Mesendoderm (in vitro differentiated cells): ENCODE measurements at regions not wholly inside any gene's neighbourhood (a gene's known extent, or its start where the extent isn't known, plus 50 kb on each side); places are given as distances from the start of the nearest gene placed in this dataset.

ENCODE experiments used
- DNase-seq: peaks from one replicate; pipeline ENCODE4 v3.0.0; 2013
- H2AK5ac ChIP-seq: 2 replicates; pipeline ENCODE4 v1.6.1; 2013; ENCODE audit warnings: low read length, inconsistent platforms
- H2BK120ac ChIP-seq: 2 replicates; pipeline ENCODE4 v1.6.1; 2013; ENCODE audit warnings: low read depth, mild to moderate bottlenecking, low read length, moderate library complexity, mixed read lengths
- H2BK15ac ChIP-seq: replicated peaks from 2 replicates; pipeline ENCODE4 v1.6.1; 2013; ENCODE audit warnings: low read depth, mild to moderate bottlenecking, moderate library complexity
- H2BK5ac ChIP-seq: 2 replicates; pipeline ENCODE4 v1.6.1; 2013; ENCODE audit warnings: low read length, inconsistent platforms
- H3K18ac ChIP-seq: 2 replicates; pipeline ENCODE4 v1.6.1; 2013; ENCODE audit warnings: mild to moderate bottlenecking, low read length, mixed read lengths
- H3K23ac ChIP-seq: one replicate; pipeline ENCODE4 v1.6.1; 2013; ENCODE audit warnings: low read length
- H3K27ac ChIP-seq: 2 replicates; pipeline ENCODE4 v1.5.1; 2013; ENCODE audit warnings: low read depth, mild to moderate bottlenecking, inconsistent platforms, low read length, moderate library complexity
- H3K27me3 ChIP-seq: 2 replicates; pipeline ENCODE4 v1.6.1; 2013; ENCODE audit warnings: low read length, control low read depth, mild to moderate bottlenecking, inconsistent platforms; ENCODE audit not compliant: insufficient read depth, poor library complexity
- H3K36me3 ChIP-seq: 2 replicates; pipeline ENCODE4 v1.6.1; 2013; ENCODE audit warnings: low read length, inconsistent platforms; ENCODE audit not compliant: control insufficient read depth, insufficient read depth
- H3K4ac ChIP-seq: one replicate; pipeline ENCODE4 v1.6.1; 2013; ENCODE audit warnings: low read depth, mild to moderate bottlenecking, low read length, moderate library complexity
- H3K4me1 ChIP-seq: 2 replicates; pipeline ENCODE4 v1.6.1; 2013; ENCODE audit warnings: low read depth, low read length, inconsistent platforms; ENCODE audit not compliant: control insufficient read depth
- H3K4me2 ChIP-seq: 2 replicates; pipeline ENCODE4 v1.6.1; 2013; ENCODE audit warnings: low read length
- H3K4me3 ChIP-seq: 2 replicates; pipeline ENCODE4 v1.5.1; 2013; ENCODE audit warnings: mild to moderate bottlenecking, low read length
- H3K56ac ChIP-seq: one replicate; pipeline ENCODE4 v1.6.1; 2013; ENCODE audit warnings: low read length
- H3K79me1 ChIP-seq: 2 replicates; pipeline ENCODE4 v1.6.1; 2013; ENCODE audit warnings: low read length, inconsistent platforms
- H3K79me2 ChIP-seq: 2 replicates; pipeline ENCODE4 v1.6.1; 2013; ENCODE audit warnings: mild to moderate bottlenecking, low read length; ENCODE audit not compliant: control insufficient read depth, insufficient read depth
- H3K9ac ChIP-seq: 2 replicates; pipeline ENCODE4 v1.6.1; 2013; ENCODE audit warnings: low read length, inconsistent platforms
- H4K5ac ChIP-seq: one replicate; pipeline ENCODE4 v1.6.1; 2013; ENCODE audit warnings: low read length
- H4K8ac ChIP-seq: one replicate; pipeline ENCODE4 v1.6.1; 2013; ENCODE audit warnings: low read depth, mild to moderate bottlenecking, control low read depth, low read length, moderate library complexity
- WGBS: extraction: QIAGEN DNeasy Blood & Tissue Kit; methylation state at CpG from one replicate; pipeline ENCODE4 v1.1.7; 2013; ENCODE audit warnings: low lambda C conversion rate, missing lambda C conversion rate; ENCODE audit not compliant: insufficient coverage; ENCODE audit errors: extremely low coverage; 5-methylcytosine and 5-hydroxymethylcytosine counted together

- no peaks in the 10 kb centered on the region for H3K27me3 ChIP-seq
- H2AK5ac ChIP-seq, result no peak overlapping the region
- H3K36me3 ChIP-seq, result no peaks in the 10 kb centered on the region
- no peaks in the 10 kb centered on the region for H3K4me1 ChIP-seq
- no peak overlapping the region for H2BK120ac ChIP-seq
- H2BK5ac ChIP-seq, result no peak overlapping the region
- no peak overlapping the region for H3K4me2 ChIP-seq
- no peak overlapping the region for H3K23ac ChIP-seq
- WGBS, result no CpG with 5 or more reads among the region's 1 CpG
- no peaks in the 10 kb centered on the region for H3K79me2 ChIP-seq
- H4K5ac ChIP-seq, result no peak overlapping the region
- no peak overlapping the region for H3K9ac ChIP-seq
- H3K27ac ChIP-seq, result no peak overlapping the region
- H3K56ac ChIP-seq, result no peak overlapping the region
- H3K79me1 ChIP-seq, result no peaks in the 10 kb centered on the region
- H2BK15ac ChIP-seq, result no peak overlapping the region
- no peak overlapping the region for H3K4ac ChIP-seq
- no peak overlapping the region for H3K4me3 ChIP-seq
- peak; percentile 37 for DNase-seq
- no peak overlapping the region for H4K8ac ChIP-seq
- no peak overlapping the region for H3K18ac ChIP-seq
Measured at GRCh38 chr17:70604854-70605253, 435.5 kb downstream of the KCNJ2 start.

- no peak overlapping the region for H3K9ac ChIP-seq
- H2BK15ac ChIP-seq, result peak overlapping the region; percentile 57
- H3K23ac ChIP-seq, result no peak overlapping the region
- no peak overlapping the region for H2BK5ac ChIP-seq
- no peak overlapping the region for H4K5ac ChIP-seq
- no peak overlapping the region for H2BK120ac ChIP-seq
- no peak for DNase-seq
- no peak overlapping the region for H4K8ac ChIP-seq
- H3K4me2 ChIP-seq, result no peak overlapping the region
- H3K79me2 ChIP-seq, result no peaks in the 10 kb centered on the region
- no peaks in the 10 kb centered on the region for H3K27me3 ChIP-seq
- no peaks in the 10 kb centered on the region for H3K4me1 ChIP-seq
- no peak overlapping the region for H3K18ac ChIP-seq
- no peak overlapping the region for H3K27ac ChIP-seq
- no peaks in the 10 kb centered on the region for H3K79me1 ChIP-seq
- H2AK5ac ChIP-seq, result no peak overlapping the region
- no peaks in the 10 kb centered on the region for H3K36me3 ChIP-seq
- 100% methylated on average over 1 of the region's 2 CpGs for WGBS
- no peak overlapping the region for H3K4ac ChIP-seq
- H3K56ac ChIP-seq, result no peak overlapping the region
- no peak overlapping the region for H3K4me3 ChIP-seq
Measured at GRCh38 chr17:70606086-70606485, 436.8 kb downstream of the KCNJ2 start.

GRCh38 chr17:70608193-70608592 is 438.9 kb downstream of the KCNJ2 start:
- WGBS, result no CpG with 5 or more reads among the region's 2 CpGs
- Histone ChIP-seq H3K36me3 (no peaks in the 10 kb centered on the region), H3K23ac (no peak overlapping the region)

GRCh38 chr17:70608957-70609356 is 439.6 kb downstream of the KCNJ2 start:
- no peaks in the 10 kb centered on the region for H3K79me1 ChIP-seq
- no peaks in the 10 kb centered on the region for H3K36me3 ChIP-seq
- H3K27me3 ChIP-seq, result no peaks in the 10 kb centered on the region
- H3K4me1 ChIP-seq, result no peaks in the 10 kb centered on the region
- H2AK5ac ChIP-seq, result no peak overlapping the region
- H3K4me3 ChIP-seq, result no peak overlapping the region
- no peak overlapping the region for H3K56ac ChIP-seq
- no peak overlapping the region for H3K4me2 ChIP-seq
- no peak overlapping the region for H2BK15ac ChIP-seq
- no peak overlapping the region for H3K27ac ChIP-seq
- no peak for DNase-seq
- no peak overlapping the region for H3K18ac ChIP-seq
- WGBS, result no CpG with 5 or more reads among the region's 2 CpGs
- H3K23ac ChIP-seq, result no peak overlapping the region
- no peak overlapping the region for H2BK120ac ChIP-seq
- no peak overlapping the region for H4K5ac ChIP-seq
- no peak overlapping the region for H4K8ac ChIP-seq
- no peaks in the 10 kb centered on the region for H3K79me2 ChIP-seq
- H3K4ac ChIP-seq, result no peak overlapping the region
- H2BK5ac ChIP-seq, result no peak overlapping the region
- H3K9ac ChIP-seq, result no peak overlapping the region

More at GRCh38 chr17:70608193-70608592, 438.9 kb downstream of the KCNJ2 start:
- peak; percentile 22 for DNase-seq
- no peak overlapping the region for H3K4ac ChIP-seq
- no peaks in the 10 kb centered on the region for H3K79me2 ChIP-seq
- H3K27ac ChIP-seq, result no peak overlapping the region
- H2BK15ac ChIP-seq, result no peak overlapping the region
- no peak overlapping the region for H2BK120ac ChIP-seq
- H3K27me3 ChIP-seq, result no peaks in the 10 kb centered on the region
- H2BK5ac ChIP-seq, result no peak overlapping the region
- H3K4me1 ChIP-seq, result no peaks in the 10 kb centered on the region
- no peak overlapping the region for H4K8ac ChIP-seq
- no peak overlapping the region for H3K18ac ChIP-seq
- no peak overlapping the region for H2AK5ac ChIP-seq
- no peaks in the 10 kb centered on the region for H3K79me1 ChIP-seq
- no peak overlapping the region for H3K9ac ChIP-seq
- H3K4me3 ChIP-seq, result no peak overlapping the region
- H4K5ac ChIP-seq, result no peak overlapping the region
- no peak overlapping the region for H3K56ac ChIP-seq
- H3K4me2 ChIP-seq, result no peak overlapping the region

- H3K27me3 ChIP-seq, result no peaks in the 10 kb centered on the region
- H3K4me2 ChIP-seq, result no peak overlapping the region
- WGBS, result no CpG with 5 or more reads among the region's 1 CpG
- no peak for DNase-seq
- H2BK120ac ChIP-seq, result no peak overlapping the region
- H3K4me1 ChIP-seq, result no peaks in the 10 kb centered on the region
- no peak overlapping the region for H3K9ac ChIP-seq
- H3K23ac ChIP-seq, result no peak overlapping the region
- no peaks in the 10 kb centered on the region for H3K79me1 ChIP-seq
- no peak overlapping the region for H3K4me3 ChIP-seq
- no peaks in the 10 kb centered on the region for H3K36me3 ChIP-seq
- no peak overlapping the region for H3K27ac ChIP-seq
- H3K56ac ChIP-seq, result no peak overlapping the region
- H3K18ac ChIP-seq, result no peak overlapping the region
- no peak overlapping the region for H2AK5ac ChIP-seq
- no peak overlapping the region for H2BK15ac ChIP-seq
- H4K5ac ChIP-seq, result no peak overlapping the region
- no peaks in the 10 kb centered on the region for H3K79me2 ChIP-seq
- H2BK5ac ChIP-seq, result no peak overlapping the region
- H4K8ac ChIP-seq, result no peak overlapping the region
- H3K4ac ChIP-seq, result no peak overlapping the region
Measured at GRCh38 chr17:70609566-70609965, 440.2 kb downstream of the KCNJ2 start.

- Histone ChIP-seq H3K36me3 (no peaks in the 10 kb centered on the region), H3K18ac (no peak overlapping the region)
- WGBS, result no CpG with 5 or more reads among the region's 5 CpGs
Measured at GRCh38 chr17:70610161-70610560, 440.8 kb downstream of the KCNJ2 start.

More at GRCh38 chr17:70610161-70610560, 440.8 kb downstream of the KCNJ2 start:
- Histone ChIP-seq H2AK5ac (no peak overlapping the region), H3K79me1 (no peaks in the 10 kb centered on the region), H3K4ac (no peak overlapping the region), H3K4me1 (no peaks in the 10 kb centered on the region), H3K9ac (no peak overlapping the region), H3K4me2 (no peak overlapping the region), H3K27ac (no peak overlapping the region), H4K8ac (no peak overlapping the region), H2BK120ac (no peak overlapping the region), H4K5ac (no peak overlapping the region), H3K23ac (no peak overlapping the region), H3K27me3 (no peaks in the 10 kb centered on the region), H3K79me2 (no peaks in the 10 kb centered on the region), H3K56ac (no peak overlapping the region), H2BK15ac (no peak overlapping the region), H2BK5ac (no peak overlapping the region), H3K4me3 (no peak overlapping the region)
- DNase-seq, result no peak
